ENCODE measurements at regions not wholly inside any gene's neighbourhood (a gene's known extent, or its start where the extent isn't known, plus 50 kb on each side); places are given as distances from the start of the nearest gene placed in this dataset.

- TF ChIP-seq CTCF (IDR thresholded peaks at IDR 0.05; ENCODE audit: low read depth, low read length) (no peak), POLR2A (IDR thresholded peaks at IDR 0.05; ENCODE audit: extremely low read depth, insufficient read length) (no peak), MAX (IDR thresholded peaks at IDR 0.05; ENCODE audit: low read depth, low read length) (no peak), MYC (IDR thresholded peaks at IDR 0.05; ENCODE audit: low read depth, low read length) (no peak)
Measured at GRCh38 chr2:121030523-121030922, 254.5 kb downstream of the TFCP2L1 start.

All from NB4 (cell line).